NCI-H2107 treated with DMSO at 0.1 percent for 48 hours (cell line): ENCODE measurements at regions not wholly inside any gene's neighbourhood (a gene's known extent, or its start where the extent isn't known, plus 50 kb on each side); places are given as distances from the start of the nearest gene placed in this dataset.
"Not testable (repeated sequence)": the region's sequence is repeated elsewhere in the genome, so short reads cannot be mapped to it uniquely, and the experiment has no call there.

Source experiments
- DNase-seq: peaks from one replicate; lab custom pipeline; 2025; ENCODE audit not compliant: unreplicated experiment; lab: John Stamatoyannopoulos, UW

DNA sequence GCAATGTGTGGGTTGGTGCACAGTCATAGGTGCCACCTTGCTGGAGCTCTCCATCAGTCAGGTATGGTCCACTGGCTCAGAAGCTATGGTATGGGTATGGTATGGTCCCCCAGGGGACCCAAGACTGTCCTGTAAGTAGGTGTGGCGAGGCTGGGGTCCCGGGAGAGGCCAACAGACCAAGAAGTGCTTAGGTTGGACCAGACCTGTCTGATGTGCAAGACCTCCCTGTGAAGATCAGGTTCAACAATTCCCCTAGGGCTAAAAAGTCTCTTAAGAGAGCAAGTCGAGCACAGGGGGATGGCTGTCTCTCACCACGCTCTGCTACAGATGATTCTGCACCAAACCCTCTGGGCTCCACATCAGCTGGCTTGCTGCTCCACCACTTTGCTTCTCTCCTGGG is 1145.0 kb downstream of the RPA4 start:
- no peak for DNase-seq

DNA sequence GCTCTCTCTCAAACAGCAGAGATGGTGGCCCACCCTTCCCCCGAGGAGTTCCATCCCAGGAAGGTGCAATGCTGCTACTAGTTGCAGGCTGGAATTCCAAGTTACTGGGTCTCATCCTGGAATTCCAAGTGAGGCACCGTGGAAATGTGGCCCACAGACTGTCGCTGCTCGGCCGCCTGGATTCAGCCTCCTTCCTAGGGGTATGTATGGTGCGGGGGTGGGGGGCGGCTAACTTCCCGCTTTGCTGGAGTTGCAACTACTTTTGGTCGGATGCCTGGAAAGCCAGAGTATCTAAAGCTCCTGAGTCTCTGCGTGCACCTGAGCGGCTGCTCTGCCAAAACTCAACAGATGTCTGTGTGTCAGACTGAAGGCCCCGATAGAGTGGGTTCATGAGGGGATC is 1146.2 kb downstream of the RPA4 start:
- DNase-seq: no peak

DNA sequence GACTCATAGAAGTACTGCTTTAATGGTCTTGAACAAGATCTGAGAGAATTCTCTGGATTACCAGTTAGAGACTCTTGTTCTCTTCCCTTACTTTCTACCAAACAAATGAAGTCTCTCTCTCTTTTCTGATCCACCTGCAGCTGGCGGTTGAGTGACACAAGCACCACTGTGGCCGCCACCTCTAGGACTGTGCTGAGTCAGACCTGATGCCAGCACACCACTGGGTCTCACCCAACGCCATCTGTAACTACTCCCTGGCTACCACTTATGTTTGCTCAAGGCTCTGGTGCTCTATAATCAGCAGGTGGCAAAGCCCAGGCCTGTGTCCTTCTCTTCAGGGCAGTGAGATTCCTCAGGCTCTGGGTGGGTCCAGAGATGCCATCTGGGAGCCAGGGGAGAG is 1173.5 kb downstream of the RPA4 start:
- no peak for DNase-seq

DNA sequence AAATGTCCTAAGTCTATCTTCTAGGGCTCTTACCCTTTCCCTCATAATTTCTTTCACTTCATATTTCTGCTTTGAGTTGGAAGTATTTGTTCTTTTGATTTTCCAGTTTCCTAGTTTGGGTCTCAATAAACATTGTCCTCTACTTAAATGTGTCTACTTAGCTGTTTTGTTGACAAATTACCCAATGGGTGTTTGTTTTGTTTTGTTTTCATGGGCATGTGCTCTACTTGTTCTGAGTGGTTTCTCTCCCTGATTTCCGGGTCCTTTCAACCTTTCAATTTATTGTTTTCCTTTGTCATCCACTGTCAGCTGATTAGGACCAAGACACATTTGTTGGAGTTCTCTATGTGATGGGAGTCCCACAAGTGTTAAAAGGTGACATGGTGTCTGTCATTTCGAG is 1181.4 kb downstream of the RPA4 start:
- DNase-seq: no peak

DNA sequence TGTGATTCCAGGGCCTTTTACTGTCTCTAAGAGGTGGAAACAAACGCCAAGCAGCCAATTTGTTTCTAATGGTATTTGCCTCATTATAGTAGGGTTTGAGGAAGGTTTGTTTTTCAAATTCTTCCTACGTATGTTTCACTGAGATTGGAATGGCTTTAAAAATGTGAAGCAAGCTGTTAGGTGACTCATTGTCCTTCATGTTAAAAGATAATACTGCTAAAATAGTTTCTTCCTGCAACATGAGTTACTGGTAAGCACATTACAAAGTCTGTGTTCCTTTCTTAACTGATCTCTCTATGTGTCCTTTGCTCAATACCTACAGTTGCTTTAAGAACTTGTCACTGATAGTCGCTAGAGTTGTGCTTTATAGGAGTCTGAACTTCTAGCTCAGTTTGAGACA is 1183.9 kb downstream of the RPA4 start:
- no peak for DNase-seq

DNA sequence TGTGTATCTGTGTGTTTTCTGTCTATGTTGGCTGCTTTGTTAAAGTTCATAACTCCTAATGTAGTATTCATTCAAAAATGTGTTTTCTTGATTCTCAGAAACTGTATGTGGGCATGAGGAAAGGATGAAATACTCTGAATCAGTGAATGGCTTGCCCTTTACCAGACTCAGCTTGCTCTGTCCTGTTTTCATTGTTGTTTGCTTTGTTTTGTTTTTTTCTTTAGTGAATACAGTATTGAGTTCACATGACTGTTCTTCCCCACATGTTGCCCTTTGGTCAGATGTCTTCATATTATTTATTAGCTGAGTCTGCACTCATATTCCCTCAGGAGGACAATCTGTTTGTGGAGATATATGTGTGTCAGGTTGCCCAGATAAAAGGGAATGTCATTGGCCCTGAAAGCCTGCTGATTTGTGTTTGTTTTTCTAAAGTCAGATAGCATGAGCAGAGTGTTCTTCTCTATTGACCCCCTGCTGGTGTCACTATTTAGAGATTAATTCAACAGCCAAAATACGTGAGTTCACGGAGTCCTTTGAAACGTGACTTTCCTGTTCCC is 1184.4 kb downstream of the RPA4 start:
- no peak for DNase-seq

DNA sequence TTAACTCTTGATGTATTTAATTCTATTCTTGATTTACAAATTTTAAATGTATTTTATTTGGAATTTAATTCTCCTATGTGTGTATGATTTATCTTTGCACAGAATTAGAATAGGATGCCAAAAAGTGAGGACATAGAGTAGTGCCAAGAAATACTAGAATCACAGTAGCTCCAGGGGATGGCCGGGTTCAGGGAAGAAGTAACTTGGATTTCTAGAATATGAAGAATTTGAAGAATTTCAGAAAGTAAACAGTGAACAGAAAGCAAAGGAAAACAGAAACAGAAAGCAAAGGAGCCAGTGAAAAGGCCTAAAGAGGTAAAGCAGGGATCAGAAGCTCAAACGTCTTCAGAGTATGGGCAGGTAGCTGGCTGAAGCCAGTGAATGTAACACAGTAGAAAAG is 1187.6 kb downstream of the RPA4 start:
- DNase-seq: no peak

DNA sequence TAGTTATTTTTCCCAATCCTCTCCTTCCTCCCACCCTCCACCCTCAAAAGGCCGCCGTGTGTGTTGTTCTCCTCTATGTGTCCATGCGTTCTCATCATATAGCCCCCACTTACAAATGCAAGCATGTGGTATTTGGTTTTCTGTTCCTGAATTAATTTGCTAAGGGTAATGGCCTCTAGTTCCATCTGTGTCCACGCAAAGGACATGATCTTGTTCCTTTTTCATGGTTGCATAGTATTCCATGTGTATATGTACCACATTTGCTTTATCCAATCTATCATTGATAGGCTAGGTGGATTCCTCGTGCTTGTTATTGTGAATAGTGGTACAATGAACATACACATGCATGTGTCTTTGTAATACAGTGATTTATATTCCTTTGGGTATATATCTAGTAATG is 1193.7 kb downstream of the RPA4 start:
- no peak for DNase-seq

DNA sequence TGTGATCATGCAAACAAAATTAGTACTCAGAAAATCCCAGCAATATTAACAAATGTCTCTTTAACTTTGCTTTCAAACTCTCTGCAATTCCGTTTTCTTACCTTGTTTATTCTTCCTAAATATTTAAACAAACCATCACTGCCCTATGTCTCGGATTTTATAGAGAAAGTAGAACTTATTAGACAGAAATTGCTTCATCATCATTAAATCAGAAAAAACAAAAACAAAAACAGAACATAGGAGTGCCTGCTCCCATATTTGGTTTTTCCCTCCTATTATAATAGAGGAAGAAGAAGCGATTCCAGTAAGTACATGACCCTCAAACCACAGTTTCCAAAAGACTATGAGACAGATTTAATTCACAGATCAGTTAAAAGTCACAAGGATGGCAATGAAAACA is 1228.0 kb downstream of the RPA4 start:
- DNase-seq: no peak

DNA sequence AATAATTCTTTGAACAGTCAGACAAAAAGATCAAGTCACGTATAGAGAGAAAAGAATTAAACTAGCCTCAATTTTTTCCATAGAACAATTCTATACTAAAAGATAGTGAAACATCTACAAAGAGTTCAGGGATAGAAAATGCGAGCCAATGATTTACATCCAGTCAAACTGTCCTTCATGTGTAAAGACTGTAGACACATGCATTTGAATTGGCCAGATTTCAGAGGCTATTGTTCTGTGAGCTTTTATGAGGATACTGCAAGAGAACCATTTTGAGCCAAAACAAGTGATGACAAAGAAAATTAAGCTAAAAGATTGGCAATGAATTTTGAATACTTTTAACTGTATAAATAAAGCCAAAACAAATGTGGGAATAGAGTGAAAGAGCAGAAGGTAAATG is 1230.3 kb downstream of the RPA4 start:
- no peak for DNase-seq

DNA sequence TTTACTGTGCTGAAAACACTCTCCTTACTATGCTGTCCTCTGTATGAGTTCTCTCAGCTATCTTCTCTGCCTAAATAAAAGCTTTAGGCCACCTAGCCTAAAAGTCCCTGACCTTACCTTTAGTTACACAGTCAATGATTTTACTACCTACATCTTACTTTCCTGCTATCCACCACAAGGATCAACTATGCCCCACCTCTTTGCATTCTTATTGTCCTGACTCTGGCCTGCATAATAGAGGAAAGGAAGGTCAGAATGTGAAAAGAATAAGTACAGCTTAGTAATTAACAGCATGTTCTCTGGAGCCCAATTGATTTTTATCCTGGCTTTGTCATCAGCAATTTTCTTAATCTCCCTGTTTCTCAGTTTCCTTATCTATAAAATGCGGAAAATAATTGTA is 1257.8 kb downstream of the RPA4 start:
- DNase-seq: no peak

DNA sequence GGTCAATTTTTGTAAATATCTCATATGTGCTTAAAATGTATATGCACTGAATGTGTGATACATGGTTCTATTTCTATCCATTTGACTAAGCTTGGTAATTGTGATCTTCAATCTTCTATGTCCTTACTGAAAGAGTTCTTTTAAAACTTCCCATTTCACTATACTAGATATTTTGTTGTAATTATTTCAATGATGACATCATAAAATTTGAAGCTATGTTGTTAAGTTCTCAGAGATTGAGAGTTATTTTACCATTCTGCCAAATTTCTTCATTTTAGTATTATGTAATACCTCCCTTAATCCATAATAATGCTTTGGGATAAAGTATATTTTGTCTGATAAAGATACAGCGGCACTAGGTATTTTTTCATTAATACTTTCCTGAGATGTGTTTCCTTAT is 1307.3 kb downstream of the RPA4 start:
- DNase-seq: no peak

DNA sequence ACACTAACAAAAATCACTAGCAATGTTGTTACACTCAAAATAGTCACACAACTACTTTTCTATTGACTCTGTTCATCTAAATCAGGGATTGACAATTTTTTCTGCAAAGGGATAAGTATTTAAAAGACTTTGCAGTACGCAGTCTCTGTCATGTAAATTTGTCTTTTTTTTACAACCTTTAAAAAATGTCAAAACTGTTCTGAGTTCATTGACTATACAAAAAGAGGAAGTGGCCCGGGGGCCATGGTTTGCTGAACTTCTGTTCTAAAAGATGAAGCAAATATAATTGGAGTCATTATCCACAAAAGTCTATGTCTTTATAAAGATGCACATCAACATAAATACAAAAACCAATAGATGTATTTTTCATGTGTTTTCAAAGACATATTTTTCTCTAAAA is 1310.3 kb downstream of the RPA4 start:
- no peak for DNase-seq

DNA sequence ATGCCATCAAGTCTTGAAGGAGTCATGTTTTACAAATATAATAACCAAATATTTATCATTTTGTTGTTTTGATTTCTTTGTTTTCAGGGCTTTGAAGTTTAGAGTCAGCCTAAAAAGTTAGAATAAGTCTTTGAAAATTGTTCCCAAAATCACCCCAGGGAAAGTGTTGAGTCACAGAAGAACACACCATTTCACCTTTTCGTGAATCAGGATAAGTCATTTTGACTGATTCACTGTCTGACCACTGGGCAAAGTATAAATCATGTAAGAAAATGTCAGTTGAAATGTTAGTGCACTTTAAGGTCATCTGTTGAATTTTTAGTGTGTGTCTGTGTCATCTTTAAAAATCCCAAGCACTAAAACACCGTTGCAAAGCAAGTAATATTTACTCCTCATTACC is 1320.1 kb downstream of the RPA4 start:
- no peak for DNase-seq

DNA sequence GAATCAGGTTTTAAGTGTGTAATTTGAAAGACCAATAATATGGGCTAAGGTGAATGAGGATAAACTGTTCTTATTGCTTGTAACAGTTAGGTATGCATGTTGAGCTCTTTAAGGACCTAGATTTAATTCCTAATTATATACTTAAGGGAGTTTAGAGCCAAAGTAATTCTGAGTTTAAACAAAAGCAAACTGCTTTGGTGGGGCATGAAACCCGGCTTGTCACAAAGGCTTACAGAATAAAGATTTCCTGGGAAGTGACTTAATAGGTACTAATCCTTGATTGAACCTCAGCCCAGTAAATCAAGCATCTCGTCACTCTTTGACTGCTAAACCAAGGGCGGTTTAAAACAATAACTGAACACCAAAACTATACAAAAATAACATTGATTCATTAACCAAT is 1324.2 kb downstream of the RPA4 start:
- no peak for DNase-seq

DNA sequence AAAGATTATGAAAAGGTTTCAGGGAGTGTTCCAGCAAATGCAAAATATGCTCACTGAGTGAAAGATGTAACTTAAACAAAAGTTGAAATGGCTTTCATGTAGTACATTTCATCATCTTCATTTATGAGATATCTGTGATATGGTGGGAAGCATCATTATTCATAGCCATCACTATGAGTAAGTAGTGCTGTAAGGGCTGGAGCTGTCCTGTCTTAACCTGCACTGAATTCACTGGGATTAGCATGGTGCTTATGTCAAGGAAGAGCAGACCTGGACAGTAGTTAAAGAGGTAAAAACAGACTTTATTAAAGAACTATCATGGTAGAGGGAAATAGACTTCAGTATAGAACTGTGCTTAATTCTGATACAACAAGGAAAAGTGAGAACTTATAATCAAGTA is 1347.3 kb downstream of the RPA4 start:
- DNase-seq: no peak

DNA sequence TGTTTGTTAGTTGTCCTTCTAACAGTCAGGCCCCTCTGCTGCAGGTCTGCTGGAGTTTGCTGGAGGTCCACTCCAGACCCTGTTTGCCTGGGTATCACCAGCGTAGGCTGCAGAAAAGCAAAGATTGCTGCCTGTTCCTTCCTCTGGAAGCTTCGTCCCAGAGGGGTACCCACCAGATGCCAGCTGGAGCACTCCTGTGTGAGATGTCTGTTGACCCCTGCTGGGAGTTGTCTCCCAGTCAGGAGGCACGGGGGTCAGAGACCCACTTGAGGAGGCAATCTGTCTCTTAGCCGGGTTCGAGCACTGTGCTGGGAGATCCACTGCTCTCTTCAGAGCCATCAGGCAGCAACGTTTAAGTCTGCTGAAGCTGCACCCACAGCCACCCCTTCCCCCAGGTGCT is 1356.4 kb downstream of the RPA4 start:
- DNase-seq: not testable (repeated sequence)

DNA sequence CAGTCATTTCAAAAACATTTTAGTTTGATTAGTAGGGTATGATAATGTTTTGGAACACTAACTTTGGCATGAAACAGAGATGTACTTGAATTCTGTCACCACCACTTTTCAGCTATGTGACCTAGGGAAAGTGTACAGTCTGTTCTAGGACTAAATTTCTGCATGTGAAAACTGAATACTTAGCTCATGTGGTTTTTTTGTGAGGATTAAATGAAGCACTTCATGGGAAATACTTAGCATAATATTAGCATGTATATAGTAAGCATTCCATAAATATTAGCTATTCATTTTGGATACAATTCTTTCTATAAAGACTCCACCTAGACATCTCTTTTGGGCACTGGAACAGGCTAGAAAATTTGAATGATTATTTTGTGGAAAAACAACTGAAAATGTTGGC is 1379.4 kb downstream of the RPA4 start:
- no peak for DNase-seq

DNA sequence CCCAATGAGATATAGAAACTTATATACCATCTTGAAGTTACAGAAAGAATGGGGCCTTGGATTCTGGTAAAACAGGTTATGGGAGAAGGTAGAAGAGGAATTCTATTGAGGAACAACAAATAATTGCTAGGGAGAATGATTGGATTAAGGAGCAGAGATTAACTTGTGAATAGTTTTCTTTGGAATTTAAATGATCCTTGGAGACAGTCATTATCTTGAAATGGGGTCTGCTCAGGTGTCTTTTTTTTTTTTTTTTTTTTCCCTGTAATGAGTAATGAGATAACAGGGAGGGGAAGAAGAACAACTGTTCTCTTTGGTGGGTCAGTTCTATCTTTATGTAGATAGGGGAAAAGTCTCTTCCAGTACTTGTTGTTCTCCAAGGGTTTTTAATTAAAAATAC is 1406.0 kb downstream of the RPA4 start:
- no peak for DNase-seq

DNA sequence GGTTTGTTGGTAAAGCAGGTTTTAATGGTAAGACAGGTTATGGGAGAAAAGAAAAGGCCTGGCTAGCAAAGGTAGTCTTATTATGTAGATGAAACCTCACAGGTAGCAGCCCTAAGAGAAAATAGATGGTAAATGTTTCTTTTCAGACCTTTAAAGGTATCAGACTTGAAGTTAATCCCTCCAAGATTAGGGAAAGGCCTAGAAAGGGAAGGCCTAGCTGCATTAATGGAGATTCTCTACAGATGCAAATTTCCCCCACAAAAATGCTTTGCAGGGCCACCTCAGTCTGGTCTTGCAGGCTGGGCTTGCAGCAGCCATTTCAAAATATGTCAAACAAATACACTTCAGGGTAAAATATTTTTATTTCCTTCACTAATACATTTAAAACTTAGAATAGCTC is 1410.6 kb downstream of the RPA4 start:
- no peak for DNase-seq

DNA sequence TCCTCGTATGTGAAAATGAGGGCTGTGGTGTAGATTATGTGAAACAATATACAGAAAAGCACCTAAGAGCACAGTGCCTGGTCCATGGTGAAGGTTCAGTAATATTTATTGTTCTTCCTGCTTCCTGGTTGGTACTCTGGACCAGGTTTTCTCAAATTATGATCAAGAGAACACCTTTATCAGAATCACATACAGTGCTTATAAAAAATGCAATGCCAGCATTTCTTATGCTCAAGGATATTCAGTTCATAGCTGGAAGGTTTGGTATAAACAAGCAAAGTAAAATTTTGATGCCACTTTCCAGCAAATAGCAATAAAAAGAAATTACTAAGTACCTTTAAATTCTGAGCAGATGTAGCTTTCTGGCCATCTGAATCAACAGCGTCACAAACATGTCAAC is 1412.4 kb downstream of the RPA4 start:
- no peak for DNase-seq

DNA sequence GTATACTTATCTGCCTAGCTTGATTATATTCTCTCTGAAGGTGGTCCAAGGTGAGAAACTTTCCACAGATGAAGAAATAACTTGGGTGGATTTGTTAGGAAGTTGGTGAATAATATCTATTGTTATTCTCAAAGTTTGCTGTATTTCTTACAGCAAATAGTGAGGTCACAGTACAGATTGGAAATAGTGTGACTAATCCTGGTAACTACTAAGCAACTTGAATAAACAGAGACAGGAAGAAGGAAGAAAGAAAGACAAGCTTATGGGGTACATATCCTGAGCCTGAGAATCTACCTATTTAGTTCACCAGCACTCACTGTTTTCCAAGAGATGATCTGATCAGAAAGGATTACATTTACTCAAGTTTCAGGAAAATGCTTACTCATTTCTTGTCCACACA is 1416.1 kb downstream of the RPA4 start:
- no peak for DNase-seq

DNA sequence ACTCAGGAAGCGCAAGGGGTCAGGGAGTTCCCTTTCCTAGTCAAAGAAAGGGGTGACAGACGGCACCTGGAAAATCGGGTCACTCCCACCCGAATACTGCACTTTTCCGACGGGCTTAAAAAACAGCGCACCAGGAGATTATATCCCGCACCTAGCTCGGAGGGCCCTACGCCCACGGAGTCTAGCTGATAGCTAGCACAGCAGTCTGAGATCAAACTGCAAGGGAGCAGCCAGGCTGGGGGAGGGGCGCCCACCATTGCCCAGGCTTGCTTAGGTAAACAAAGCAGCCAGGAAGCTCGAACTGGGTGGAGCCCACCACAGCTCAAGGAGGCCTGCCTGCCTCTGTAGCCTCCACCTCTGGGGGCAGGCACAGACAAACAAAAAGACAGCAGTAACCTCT is 1416.8 kb downstream of the RPA4 start:
- not testable (repeated sequence) for DNase-seq

DNA sequence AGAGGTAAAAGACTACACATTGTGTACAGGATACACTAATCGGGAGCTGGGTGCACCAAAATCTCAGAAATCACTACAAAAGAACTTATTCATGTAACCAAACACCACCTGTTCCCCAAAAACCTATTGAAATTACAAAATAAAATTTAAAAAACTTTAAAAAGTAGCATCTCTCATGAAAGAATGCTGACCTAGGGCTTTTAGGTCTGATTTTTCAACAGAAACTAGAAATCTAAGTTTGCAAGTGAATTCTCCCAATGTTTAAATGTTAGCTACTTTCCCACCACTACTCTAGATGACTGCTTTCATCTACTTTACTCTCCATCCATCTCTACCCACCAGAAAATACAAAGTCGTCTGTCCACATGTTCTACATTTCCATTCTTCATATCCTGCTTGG is 1447.7 kb downstream of the RPA4 start:
- no peak for DNase-seq
